GM19324 (cell line): ENCODE measurements at regions not wholly inside any gene's neighbourhood (a gene's known extent, or its start where the extent isn't known, plus 50 kb on each side); places are given as distances from the start of the nearest gene placed in this dataset.
"Not testable (repeated sequence)": the region's sequence is repeated elsewhere in the genome, so short reads cannot be mapped to it uniquely, and the experiment has no call there.

ENCODE experiments used
- ATAC-seq: cut with Tn5 transposase; IDR thresholded peaks from one replicate; pipeline ENCODE4 v1.9.1; 2021; ENCODE audit warnings: mild to moderate bottlenecking, moderate library complexity; ENCODE audit not compliant: unreplicated experiment, low FRiP score

DNA sequence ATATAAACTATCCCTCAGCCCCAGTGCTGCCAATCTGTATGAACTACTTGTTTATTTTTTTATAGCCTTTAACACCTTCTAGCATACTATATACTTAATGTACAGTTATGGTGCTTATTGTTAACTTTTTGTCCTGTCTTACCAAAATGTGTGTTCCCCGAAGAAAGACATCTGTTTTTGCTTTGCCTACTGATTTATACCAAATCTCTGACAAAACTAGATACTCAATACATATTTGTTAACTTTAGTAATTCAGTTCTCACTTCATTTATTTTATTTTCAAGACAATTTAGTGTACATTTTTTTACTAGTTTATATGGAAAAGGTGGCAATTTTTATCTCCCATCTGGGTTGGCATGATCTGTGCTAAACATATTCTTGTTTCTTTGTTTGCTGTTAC is 824.3 kb upstream of the ATXN8OS start:
- no peak for ATAC-seq

DNA sequence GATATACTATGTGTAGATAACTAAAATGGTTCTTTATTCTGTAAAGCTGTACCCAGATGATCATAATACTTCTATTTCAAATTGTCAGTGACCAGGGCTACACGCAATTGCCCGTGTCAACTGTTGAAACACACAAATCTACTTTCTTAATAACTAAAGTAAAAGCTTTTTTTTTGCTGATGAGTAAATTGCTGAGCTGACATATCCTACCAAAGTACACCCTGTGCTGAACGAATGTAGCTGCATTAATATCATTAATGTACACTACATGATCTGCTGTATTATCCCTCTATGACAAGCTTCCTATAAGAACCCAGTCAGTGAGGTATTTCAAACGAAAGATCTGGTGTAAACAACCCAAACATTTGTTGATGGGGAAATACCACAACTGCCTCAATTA is 827.2 kb upstream of the ATXN8OS start:
- ATAC-seq, result no peak

- no peak for ATAC-seq
Measured at GRCh38 chr13:69279213-69279612, 828.4 kb upstream of the ATXN8OS start.

- ATAC-seq, result no peak
Measured at GRCh38 chr13:69274231-69274630, 833.4 kb upstream of the ATXN8OS start.

DNA sequence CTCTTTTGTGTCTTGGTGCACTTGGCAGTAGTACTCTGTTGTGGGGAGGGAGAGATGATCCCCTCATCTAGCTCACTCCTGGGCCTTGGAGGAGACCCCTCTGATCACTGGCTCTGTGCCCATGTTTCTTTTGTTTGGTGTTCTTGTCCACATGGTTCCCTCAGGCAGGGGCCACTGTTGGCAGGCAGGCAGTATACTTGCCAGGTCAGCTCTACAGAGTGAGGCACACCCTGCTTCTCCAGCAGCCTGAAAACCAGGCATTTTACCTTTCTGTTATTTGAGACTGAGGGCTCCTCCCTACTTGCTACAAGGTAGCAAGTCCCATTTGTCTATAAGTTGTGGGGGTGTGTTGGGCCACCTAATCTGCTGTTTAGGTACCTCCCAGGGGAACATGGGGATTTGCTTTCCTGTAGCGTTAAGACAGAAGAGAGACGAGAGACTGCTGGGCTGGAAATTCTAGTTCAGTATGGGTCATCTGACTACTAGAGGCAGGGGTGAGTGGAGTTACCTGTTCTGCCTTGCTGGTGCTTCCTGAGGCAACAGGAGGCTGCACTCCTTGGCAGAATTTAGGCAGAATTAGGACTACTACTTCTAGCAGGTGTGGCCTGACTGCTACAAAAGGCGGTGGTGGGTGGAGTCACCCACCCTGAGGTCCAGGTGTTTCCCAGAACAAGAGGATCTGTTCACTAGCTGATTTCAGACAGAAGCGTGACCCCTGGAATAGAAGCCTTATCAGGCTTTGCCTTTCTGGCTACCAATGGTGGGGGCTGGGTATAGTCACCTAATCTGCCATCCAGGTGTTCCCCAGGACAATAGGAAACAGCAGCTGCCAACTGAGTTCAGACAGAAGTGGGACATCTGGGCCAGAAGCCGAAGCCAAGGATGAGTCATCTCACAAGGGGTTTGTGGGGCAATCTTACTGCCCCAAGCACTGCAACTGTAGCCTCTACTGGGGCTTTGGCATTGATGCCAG is 843.0 kb upstream of the ATXN8OS start:
- ATAC-seq, result no peak

- ATAC-seq, result no peak
Measured at GRCh38 chr13:69243366-69243765, 864.3 kb upstream of the ATXN8OS start.

DNA sequence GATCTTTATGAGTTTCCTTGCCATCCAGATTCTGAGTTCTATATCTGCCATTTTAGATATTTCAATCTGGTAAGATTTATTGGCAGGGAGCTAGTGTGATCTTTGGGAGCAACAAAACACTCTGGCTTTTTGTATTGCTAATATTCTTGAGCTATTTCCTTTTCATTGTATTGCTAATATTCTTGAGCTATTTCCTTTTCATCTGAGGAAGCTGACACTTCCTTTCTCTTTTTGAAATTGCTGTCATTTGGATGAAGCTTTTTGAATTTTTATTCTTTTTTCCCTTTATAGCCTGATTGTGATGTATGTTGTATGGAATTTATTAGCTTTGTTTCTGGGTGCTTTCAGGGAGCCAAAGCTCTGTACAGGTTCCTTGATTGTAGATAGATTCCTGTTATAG is 873.5 kb upstream of the ATXN8OS start:
- ATAC-seq, result no peak

DNA sequence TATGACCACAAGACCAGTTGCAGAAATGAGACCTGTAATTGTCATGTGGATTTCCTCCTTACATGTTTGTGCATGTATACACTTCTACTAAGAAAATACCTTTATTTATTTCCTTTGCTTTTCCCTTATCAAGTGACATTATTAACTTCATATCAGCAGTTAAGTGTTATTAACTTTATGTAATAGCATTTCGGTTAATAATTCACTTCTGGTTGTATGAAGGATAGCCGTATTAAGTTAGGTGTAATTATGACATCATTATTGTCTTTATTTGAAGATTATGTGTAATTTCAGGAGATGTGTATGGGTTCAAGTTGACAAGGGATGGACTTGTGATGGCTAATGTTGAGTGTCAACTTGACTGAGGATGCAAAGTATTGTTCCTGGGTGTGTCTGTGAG is 881.2 kb upstream of the ATXN8OS start:
- ATAC-seq, result no peak

DNA sequence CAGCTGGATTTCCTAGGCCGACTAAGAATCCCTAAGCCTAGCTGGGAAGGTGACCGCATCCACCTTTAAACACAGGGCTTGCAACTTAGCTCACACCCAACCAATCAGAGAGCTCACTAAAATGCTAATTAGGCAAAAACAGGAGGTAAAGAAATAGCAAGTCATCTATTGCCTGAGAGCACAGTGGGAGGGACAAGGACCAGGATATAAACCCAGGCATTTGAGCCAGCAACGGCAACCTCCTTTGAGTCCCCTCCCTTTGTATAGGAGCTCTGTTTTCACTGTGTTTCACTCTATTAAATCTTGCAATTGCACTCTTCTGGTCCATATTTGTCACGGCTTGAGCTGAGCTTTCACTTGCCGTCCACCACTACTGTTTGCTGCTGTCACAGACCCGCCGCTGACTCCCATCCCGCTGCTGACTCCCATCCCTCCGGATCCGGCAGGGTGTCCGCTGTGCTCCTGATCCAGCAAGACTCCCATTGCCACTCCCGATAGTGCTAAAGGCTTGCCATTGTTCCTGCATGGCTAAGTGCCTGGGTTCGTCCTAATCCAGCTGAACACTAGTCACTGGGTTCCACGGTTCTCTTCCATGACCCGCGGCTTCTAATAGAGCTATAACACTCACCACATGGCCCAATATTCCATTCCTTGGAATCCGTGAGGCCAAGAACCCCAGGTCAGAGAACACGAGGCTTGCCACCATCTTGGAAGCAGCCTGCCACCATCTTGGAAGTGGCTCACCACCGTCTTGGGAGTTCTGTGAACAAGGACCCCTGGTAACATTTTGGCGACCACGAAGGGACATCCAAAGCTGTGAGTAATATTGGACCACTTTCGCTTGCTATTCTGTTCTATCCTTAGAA is 885.8 kb upstream of the ATXN8OS start:
- not testable (repeated sequence) for ATAC-seq

GRCh38 chr13:69213396-69213795 is 894.2 kb upstream of the ATXN8OS start:
- no peak for ATAC-seq

DNA sequence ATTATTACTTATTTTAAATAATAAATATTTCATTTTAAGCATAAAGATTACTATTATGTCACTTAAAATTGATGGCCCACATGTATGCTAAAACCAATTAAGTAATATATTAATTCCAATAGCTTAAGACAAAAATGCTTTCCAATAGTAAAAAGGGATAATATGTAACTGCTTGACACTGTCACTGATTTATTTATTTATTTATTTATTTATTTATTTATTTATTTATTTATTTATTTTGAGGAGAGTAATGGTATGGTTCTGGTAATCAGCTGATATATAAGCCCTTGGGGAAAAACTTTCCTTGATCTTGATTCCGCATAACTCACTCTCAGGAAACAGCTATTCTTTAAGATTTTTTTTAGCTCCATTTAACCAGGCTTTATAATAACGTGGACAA is 903.0 kb upstream of the ATXN8OS start:
- no peak for ATAC-seq

DNA sequence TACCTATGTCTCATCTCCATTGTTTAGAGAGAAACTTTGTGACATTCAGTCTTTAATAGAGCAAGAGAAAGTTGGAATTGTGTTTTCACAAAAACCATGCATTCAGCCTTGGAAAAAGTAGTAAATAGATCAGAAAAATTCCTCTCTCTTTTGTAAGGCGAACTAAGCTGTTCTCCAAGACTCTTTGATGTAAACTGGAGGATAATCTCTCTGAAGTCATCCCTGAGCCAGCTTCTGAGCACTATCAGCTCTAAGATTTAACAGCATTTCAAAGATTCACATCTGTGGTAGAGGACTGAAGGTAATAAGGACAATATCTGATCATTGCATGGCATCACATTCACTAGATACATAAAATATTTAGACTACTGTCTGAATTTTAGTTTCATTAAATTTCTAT is 904.6 kb upstream of the ATXN8OS start:
- no peak for ATAC-seq

GRCh38 chr13:69199664-69200063 is 908.0 kb upstream of the ATXN8OS start:
- no peak for ATAC-seq

DNA sequence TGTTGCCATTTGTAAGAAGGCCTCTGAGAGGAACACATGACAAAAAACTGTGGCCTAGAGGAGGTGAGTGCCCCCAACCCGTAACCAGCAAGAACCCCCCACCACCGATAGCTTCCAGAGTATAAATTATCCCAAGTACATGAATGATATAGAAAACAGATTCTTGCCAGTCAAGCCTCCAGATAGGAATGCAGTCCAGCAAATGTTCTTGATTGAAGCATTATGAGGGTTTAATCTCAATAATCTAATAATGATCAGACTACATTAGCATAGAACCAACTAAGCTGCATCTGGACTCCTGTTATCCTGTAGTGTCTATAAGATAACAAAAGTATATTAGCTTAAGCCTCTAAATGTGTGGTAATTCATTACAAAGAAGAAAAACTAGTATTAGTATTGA is 908.9 kb upstream of the ATXN8OS start:
- no peak for ATAC-seq

GRCh38 chr13:69194130-69194529 is 913.5 kb upstream of the ATXN8OS start:
- no peak for ATAC-seq

GRCh38 chr13:69180034-69180433 is 927.6 kb upstream of the ATXN8OS start:
- no peak for ATAC-seq

GRCh38 chr13:69178000-69178399 is 929.6 kb upstream of the ATXN8OS start:
- no peak for ATAC-seq

- no peak for ATAC-seq
Measured at GRCh38 chr13:69168436-69168835, 939.2 kb upstream of the ATXN8OS start.

- no peak for ATAC-seq
Measured at GRCh38 chr13:69155136-69155535, 952.5 kb upstream of the ATXN8OS start.

GRCh38 chr13:69142101-69142500 is 965.5 kb upstream of the ATXN8OS start:
- ATAC-seq, result no peak

- no peak for ATAC-seq
Measured at GRCh38 chr13:69124996-69125395, 982.6 kb upstream of the ATXN8OS start.
